ENCODE measurements at regions not wholly inside any gene's neighbourhood (a gene's known extent, or its start where the extent isn't known, plus 50 kb on each side); places are given as distances from the start of the nearest gene placed in this dataset.
"Not testable (repeated sequence)": the region's sequence is repeated elsewhere in the genome, so short reads cannot be mapped to it uniquely, and the experiment has no call there.

GRCh38 chr12:87428701-87429277 is 600.4 kb downstream of the C12orf50 start:
- intact Hi-C loops (cut with micrococcal nuclease), result no loop called here

DNA sequence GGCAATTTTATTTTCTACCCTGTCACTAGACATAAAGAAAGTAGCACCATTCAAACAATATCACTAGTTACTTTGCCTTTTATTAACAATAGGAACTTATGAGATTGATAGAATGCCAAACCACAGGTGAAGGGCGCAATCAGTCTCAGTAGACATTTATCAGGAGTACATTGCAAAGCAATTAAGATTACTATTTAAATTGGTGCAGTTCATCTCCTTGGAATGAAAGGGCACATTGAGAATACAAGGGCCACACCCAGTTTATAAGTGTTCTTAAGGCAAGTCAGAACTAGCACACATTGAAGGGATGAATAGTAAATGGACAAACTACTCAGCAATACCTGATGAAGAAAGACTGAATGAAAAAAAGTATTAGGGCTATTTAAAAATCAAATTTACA is 601.4 kb downstream of the C12orf50 start:
- intact Hi-C loops (cut with micrococcal nuclease), result no loop called here

DNA sequence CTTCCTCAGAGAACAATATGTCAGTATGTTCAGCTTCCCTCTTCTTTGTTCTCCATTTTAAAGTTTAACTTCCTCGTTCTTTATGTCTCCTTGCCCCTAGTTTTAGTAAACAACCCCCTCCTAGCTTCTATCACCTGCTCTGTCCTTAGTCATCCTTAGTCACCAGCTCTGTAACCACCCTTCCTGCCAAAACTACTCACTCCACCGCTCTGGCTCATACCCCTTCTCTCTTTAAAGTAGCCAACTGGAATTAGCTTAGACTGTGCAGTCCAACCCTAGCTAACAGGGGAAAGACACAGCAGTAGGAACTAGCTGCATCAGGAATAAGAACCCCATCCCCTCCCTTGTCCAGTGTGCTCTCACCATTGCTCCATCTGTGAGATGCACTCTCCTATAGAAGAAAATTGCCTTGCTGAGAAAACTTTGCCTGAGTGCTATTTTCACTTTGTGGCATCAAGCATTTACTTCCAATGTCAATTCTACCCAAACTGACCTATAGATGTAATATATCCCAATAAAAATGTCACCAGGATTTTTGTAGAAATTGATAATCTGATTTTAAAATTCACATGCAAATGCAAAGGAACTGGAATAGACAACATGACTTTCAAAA is 603.2 kb downstream of the C12orf50 start:
- intact Hi-C loops (cut with micrococcal nuclease), result no loop called here

DNA sequence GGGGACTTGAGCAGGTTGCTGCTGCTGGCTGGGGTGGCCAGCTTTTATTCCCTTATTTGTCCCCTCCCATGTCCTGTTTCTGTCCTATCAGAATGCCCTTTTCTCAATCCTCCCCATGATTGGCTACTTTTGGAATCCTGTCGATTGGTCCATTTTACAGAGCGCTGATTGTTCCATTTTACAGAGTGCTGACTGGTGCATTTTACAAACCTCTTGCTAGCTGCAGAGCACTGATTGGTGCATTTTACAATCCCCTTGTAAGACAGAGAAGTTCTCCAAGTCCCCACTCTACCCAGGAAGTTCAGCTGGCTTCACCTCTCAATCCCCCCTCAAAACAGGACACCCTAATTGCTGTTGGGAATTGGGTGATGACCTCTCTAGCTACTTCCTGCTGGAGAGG is 608.0 kb downstream of the C12orf50 start:
- intact Hi-C loops (cut with micrococcal nuclease), result not testable (repeated sequence)

DNA sequence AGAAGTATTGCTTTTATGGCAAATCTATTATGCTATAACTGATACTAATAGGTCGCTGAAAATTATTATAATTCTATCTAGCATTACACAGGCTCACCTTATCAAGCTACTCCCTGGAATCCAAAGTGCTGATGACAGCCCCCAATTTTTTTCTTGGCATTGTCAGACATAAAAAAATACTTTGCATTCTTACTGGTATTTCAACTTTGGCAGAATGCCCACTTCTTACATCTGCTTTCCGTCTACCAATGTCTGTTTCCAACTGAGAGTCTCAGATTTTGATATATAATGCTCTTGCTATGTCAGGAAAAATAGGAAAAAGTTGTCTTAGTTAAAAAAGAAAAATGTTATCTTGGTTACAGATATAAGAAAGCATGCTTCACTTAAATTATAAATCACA is 615.4 kb downstream of the C12orf50 start:
- intact Hi-C loops (cut with micrococcal nuclease), result no loop called here

- intact Hi-C loops (cut with micrococcal nuclease), result no loop called here
Measured at GRCh38 chr12:87406926-87407325, 622.3 kb downstream of the C12orf50 start.

DNA sequence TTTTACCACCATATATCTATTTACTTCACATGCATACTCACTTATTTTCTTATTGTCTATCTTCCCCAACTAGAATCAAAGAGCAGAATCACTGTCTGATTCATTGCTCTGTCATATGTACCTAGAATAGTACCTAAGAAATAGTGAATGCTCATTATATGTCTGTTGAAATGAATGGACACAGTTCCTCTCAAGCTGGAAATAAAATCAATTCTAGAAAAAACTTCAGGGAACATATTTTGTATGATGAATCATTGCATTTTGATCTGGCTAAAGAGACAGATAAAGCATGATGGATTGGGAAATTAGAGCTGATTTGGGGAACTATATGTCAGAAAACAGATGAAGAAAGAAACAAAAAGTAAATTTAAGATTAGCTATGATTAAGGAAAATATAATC is 623.3 kb downstream of the C12orf50 start:
- intact Hi-C loops (cut with micrococcal nuclease), result no loop called here

DNA sequence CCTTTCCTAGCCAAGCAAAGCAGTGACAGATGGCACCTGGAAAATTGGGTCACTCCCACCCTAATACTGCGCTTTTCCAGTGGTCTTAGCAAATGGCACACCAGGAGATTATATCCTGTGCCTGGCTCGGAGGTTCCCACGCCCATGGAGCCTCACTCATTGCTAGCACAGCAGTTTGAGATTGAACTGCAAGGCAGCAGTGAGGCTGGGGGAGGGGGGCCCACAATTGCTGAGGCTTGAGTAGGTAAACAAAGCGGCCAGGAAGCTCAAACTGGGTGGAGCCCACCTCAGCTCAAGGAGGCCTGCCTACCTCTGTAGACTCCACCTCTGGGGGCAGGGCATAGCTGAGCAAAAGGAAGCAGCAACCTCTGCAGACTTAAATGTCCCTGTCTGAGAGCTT is 635.0 kb downstream of the C12orf50 start:
- intact Hi-C loops (cut with micrococcal nuclease), result not testable (repeated sequence)

DNA sequence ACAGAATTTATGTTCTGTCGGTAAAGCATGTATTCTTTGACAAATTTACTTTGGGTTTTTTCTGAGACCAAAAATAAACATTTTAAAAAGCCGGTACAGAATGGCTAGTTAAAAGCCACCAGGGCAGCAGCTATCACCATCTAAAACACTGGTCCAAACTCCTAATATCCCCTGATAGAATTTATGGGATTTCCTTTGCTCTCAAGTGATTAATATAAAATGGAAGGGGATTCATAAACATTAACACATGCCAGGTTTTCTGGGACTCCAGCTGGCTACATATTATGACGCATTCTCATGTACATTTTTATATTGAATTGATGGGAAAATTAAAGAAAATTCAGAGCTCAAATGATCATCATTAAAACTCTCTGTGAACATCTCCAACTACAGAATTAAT is 640.8 kb downstream of the C12orf50 start:
- intact Hi-C loops (cut with micrococcal nuclease), result no loop called here

- intact Hi-C loops (cut with micrococcal nuclease), result no loop called here
Measured at GRCh38 chr12:87385322-87385721, 643.9 kb downstream of the C12orf50 start.

GRCh38 chr12:87384226-87384625 is 645.0 kb downstream of the C12orf50 start:
- intact Hi-C loops (cut with micrococcal nuclease), result no loop called here

DNA sequence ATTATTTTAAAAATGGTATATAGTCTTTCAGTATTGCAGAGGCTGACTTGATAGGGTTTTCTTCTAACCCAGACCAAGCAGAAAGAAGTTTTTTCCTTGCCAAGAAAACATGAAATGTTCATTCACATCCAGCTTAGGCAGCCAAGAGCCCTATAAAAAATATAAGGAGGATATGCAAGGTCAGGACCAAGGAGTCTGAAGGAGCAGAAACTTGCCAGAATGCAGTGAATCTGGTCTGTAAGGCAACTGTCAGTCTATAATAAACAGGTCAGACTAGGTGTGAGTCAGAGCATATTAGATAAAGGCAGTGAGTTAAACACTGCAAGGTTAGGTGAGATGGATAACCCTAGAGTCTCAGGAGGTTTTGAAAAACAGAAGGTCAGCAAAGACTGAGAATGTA is 645.5 kb downstream of the C12orf50 start:
- intact Hi-C loops (cut with micrococcal nuclease), result no loop called here

DNA sequence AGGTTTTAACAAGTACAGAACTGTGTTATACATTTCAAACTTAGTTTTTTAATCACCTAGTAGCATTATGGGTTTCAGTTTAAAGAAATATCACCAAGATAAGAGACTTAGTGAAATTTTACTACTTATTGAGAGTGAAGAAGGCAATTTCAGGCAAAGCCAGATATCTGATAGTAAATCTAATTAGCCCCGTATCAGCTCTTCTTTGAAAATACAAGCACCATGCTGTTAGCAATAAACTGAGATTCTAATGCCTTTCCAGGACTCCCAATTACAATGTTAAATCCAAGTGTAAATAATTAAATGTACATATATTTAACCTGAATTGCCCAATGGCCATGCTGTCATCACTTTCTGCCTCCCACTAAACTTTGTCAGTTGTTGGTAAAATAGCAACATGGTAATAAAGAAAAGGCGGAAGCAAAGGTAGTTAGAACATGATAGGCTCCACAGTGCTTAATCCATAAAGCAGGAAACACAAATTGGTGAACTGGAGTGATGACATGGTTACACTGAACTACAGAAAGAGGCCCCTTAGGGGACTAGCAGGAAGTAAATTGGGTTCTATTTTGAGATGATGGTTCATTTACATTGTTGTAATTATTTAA is 646.1 kb downstream of the C12orf50 start:
- intact Hi-C loops (cut with micrococcal nuclease), result no loop called here

DNA sequence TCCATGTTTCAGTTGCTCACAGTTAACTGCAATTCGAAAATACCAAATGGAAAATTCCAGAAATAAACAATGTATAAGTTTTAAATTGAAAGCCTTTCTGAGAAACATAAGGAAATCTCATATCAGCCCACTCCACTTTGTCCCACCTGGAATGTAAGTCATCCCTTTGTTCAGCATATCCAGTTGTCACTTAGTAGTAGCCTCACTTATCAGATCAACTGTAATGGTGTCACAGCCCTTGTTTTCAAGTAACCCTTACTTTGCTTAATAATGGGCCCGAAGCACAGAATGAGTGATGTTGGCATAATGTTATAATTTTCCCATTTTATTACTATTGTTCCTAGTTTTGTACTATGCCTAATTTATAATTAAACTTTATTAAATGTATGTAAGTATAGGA is 646.8 kb downstream of the C12orf50 start:
- intact Hi-C loops (cut with micrococcal nuclease), result no loop called here

DNA sequence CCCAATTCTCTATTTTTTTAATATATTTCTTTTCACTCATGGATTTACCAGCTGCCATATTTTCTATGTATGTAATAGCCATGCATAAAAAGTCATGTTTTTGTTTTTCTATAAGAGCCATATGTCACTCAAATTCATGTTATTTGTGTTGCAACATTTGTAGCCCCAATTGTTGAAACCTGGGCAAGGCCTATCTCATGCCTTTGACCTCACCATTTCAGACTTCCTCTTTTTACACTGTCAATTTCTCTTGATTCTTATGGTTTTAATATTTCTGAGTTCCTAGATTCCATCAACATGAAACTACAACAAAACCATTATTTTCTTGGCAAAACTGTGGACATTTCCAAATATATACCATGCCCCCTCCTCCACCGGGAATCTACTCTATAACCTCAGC is 647.5 kb downstream of the C12orf50 start:
- intact Hi-C loops (cut with micrococcal nuclease), result no loop called here

DNA sequence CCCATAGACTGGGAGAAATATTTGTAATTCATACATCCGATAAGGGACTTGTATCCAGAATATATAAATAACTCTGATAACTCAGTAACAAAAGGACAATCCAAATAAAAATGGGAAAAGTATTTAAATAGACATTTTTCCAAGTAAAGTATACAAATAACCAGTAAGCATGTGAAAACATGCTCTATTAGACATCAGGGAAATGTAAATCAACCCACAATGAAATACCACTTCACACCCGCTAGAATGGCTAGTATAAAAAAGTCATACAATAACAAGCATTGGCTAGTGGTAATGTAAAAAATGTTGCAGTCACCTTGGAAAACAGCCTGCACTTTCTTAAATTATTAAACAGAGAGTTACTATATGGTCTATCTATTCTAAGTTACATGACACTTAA is 650.7 kb downstream of the C12orf50 start:
- intact Hi-C loops (cut with micrococcal nuclease), result no loop called here

DNA sequence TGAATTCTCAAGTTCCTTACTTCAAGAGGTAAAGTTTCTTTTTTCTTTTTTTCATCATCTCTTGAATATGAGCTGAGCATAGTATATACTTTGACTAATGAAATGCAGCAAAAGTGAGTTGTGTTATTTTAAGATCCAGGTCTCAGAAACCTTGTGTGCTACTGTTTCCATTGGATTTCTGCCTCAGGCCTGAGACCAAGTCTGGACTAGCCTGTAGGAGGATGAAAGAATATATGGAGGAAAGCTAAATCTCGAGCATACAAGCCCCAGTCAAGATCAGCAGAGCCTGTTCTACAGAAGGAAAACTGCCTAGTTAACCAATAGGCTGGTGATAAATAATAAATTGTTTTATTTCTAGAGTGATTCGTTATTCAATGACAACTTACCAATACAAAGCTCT is 652.5 kb downstream of the C12orf50 start:
- intact Hi-C loops (cut with micrococcal nuclease), result no loop called here

DNA sequence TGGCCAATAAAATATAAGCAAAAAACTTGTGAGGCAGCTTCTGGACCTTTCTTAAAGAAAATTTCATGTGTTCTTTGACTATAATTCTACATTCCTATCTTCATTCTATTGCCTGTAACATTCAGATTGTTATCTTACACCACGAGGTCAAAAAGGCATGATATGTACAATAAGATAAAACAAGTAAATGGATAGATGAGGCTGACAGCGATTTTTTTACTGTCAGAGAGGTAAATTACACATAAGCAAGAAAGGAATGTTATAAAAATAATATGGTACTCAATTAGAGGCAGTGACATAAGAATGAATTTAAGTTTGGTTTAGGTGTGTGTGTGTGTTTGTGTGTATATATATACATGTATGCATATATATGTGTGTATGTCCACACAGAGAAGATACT is 660.0 kb downstream of the C12orf50 start:
- intact Hi-C loops (cut with micrococcal nuclease), result no loop called here

GRCh38 chr12:87368259-87368658 is 660.9 kb downstream of the C12orf50 start:
- intact Hi-C loops (cut with micrococcal nuclease), result no loop called here

DNA sequence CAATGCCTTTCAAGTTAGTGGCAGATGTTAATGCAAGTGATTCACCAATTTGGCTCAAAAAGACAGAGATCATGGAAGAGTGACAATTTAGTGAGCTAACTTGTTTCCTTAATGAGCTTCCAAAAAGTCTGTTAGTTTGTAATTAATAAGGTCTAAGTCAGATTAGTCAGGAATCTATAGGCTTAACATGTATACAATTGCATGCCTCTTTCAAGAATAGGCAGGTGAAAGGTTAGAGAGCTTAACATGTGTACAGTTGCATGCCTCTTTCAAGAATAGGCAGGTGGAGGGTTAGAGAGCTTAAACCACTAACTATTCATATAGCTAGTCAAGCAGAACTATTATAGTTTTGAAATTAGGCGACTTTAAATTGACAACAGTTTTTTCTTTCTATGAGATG is 663.8 kb downstream of the C12orf50 start:
- intact Hi-C loops (cut with micrococcal nuclease), result no loop called here

DNA sequence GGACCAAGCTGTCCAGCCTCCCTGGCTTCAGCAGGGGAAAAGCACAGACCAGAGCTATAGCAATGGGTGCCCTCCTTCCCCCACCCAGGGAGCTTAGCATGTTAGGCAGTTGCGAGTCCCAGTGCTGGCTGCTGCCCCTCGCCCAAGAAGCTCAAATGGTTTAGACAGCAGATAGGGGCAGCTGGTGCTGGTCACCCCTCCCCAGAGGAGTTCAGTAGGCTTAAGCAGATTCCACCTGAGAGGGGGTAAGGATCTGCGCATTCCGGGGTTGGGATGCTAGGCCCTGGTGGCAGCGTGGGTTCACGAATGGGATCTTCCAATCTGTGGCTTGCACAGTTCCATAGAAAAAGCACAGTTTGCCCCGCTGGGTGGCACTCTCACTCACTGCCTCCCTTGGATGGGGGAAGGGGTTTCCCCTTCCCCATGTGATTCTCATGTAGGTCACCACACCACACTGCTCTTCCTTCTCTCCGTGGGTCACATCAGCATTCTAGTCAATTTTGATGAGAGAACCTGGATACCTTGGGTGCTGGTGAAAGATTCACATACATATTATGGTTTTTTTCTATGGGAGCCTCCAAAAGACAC is 665.6 kb downstream of the C12orf50 start:
- intact Hi-C loops (cut with micrococcal nuclease), result no loop called here

GRCh38 chr12:87349681-87350080 is 679.5 kb downstream of the C12orf50 start:
- intact Hi-C loops (cut with micrococcal nuclease), result no loop called here

DNA sequence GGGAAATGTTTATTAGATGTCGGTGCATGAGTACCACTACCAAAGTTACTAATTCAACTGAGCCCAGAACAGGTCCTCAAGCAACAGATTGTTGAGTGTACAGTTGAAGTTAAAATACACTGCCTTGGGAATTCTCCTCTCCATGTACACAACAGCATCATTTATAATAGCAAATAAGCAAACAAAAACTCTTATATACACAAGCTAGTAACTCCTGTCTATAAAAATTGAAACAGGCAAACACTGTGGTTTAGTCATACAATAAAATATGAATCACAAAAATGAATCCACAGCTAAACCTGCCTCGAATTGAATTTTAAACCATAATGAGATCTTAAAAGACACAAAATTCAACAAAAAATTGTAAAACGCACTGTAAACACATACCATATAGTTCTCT is 681.1 kb downstream of the C12orf50 start:
- intact Hi-C loops (cut with micrococcal nuclease), result no loop called here
